ENCODE measurements at regions not wholly inside any gene's neighbourhood (a gene's known extent, or its start where the extent isn't known, plus 50 kb on each side); places are given as distances from the start of the nearest gene placed in this dataset.

DNA sequence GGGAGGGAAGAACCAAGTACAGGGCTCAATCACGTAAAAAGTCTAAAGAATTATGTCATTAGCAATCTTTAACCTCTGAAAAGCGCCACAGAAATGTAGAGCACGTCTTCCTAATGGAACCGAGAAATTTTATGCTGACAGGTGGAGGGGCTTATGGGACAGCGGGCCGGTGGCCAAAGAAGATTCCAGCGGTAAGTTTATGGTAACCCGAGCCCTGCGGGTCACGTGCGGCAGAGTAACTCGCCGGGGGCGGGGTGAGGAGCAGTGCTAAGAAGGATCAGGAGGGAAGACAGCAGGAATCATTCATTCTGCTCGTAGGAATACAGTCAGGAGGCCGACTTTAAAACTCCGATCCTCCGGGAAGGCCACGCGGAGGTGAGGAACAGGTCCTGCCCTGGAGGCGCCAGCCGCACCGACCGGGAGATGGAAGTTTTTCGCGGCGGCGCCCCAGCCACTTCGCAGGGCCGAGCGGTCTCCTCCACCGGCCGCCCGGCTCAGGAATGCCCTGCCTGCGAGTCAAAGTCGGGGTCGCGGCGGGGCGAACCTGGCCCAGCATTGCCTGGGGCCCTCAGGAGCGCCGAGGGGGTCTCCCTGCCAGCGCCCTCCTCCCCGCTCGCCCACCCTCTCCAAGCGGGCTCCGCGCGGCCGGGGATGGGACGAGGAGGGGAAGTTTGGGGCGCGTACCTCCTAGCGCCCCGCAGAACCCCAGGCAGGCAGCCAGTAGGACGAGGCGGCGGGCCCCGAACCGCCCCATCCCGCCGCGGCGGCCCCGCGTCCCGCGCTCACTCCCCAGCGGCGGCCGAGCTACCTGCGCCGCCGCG is 101.8 kb downstream of the ESM1 start:
- no peak overlapping the region for H3K27ac ChIP-seq (ENCODE audit: low read depth, low read length)
- peaks cover 33% of the 10 kb centered on the region for H3K27me3 ChIP-seq (ENCODE audit: control insufficient read depth, insufficient read depth, low read length)
- H3K9ac ChIP-seq (ENCODE audit: low read length), result peak overlapping the region; percentile 15
- H3K4me1 ChIP-seq (ENCODE audit: control insufficient read depth, insufficient read depth, low read length), result peaks cover 16% of the 10 kb centered on the region; the same call in 1 of the 2 replicates
- H3K4me3 ChIP-seq (ENCODE audit: low read depth, low read length), result peak overlapping the region; percentile 65
- H3K36me3 ChIP-seq (ENCODE audit: control insufficient read depth, insufficient read depth, low read length), result no peaks in the 10 kb centered on the region
- peaks cover 22% of the 10 kb centered on the region for H3K9me3 ChIP-seq (ENCODE audit: control insufficient read depth, insufficient read depth, low read depth, low read length)

DNA sequence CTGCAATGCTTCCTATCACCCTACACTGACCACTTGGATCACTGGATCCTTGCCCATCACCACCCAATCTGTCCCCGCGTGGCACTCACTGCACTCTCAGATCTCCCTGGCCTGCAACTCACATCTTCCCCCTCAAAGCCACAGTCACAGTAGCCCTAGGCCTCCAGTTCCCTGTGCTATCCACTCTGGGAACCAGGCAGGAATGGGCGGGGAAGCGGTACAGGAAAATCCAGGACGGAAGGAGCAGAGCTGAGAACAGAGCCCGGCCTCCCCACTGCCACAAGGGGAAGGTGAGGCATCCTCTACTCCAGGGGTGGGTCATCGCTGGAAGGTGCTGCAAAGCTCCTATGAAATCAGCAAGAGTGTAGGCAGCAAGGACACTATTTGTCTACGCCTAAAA is 102.6 kb downstream of the ESM1 start:
- no peak overlapping the region for H3K9ac ChIP-seq (ENCODE audit: low read length)
- H3K27ac ChIP-seq (ENCODE audit: low read depth, low read length), result no peak overlapping the region
- no peaks in the 10 kb centered on the region for H3K36me3 ChIP-seq (ENCODE audit: control insufficient read depth, insufficient read depth, low read length)
- H3K9me3 ChIP-seq (ENCODE audit: control insufficient read depth, insufficient read depth, low read depth, low read length), result peaks cover 22% of the 10 kb centered on the region
- H3K27me3 ChIP-seq (ENCODE audit: control insufficient read depth, insufficient read depth, low read length), result peaks cover 33% of the 10 kb centered on the region
- peaks cover 16% of the 10 kb centered on the region; the same call in 1 of the 2 replicates for H3K4me1 ChIP-seq (ENCODE audit: control insufficient read depth, insufficient read depth, low read length)
- peak overlapping the region; percentile 65 for H3K4me3 ChIP-seq (ENCODE audit: low read depth, low read length)

DNA sequence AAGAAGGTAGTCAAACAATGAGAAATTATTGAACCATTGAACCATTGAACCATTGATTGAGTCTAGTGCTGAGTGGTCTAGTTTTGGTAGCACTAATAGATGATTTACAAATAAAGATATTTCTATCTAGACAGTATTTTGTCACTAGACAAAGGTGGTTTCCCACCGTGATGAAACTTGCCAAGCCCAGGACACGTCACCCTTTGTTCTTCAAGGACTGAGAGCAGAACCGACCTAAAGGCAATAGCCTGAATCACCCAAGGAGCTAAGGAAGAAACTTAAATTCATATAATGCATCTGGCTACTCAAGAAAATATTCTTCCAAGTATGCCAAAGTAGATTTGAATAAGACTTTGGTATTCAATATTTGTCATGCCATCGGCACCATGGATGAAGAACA is 103.3 kb downstream of the ESM1 start:
- no peak overlapping the region for H3K4me3 ChIP-seq (ENCODE audit: low read depth, low read length)
- no peak overlapping the region for H3K27ac ChIP-seq (ENCODE audit: low read depth, low read length)
- peaks cover 20% of the 10 kb centered on the region for H3K4me1 ChIP-seq (ENCODE audit: control insufficient read depth, insufficient read depth, low read length)
- peaks cover 18% of the 10 kb centered on the region for H3K9me3 ChIP-seq (ENCODE audit: control insufficient read depth, insufficient read depth, low read depth, low read length)
- no peak overlapping the region for H3K9ac ChIP-seq (ENCODE audit: low read length)
- H3K36me3 ChIP-seq (ENCODE audit: control insufficient read depth, insufficient read depth, low read length), result no peaks in the 10 kb centered on the region
- H3K27me3 ChIP-seq (ENCODE audit: control insufficient read depth, insufficient read depth, low read length), result peaks cover 33% of the 10 kb centered on the region

DNA sequence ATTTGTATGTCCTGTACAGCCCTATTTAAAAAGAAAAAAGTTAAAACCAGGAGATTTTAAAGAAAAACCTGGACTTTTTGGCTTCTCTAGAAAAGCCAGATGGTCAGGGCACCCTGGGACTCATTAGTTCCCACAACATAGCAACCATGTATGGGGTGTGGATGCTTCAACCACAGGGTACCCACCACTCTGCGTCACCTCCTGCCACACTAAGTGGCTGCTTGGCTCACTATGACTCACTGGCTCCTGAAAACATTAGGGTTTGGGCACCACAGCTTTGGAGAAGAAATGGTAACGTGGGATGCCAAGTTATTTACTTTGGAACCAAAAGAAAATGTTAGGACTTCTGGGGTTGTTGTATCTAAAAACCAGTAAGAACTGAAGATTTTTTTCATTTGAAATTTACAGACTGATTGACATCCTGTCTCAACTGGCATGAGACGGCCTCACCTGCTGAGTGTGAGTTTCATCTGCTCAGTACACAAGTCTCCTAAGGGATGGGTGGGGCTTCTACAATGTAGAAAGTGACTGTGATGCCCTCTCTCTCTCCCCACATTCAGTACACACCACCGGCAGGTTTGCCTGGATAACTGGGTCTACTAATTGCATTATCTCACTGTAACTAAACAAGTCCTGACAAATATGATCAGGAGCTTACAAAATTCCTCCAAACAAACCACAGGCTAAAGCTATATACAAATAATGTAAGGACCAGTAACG is 103.9 kb downstream of the ESM1 start:
- Histone ChIP-seq H3K27ac (ENCODE audit: low read depth, low read length) (no peak overlapping the region), H3K4me1 (ENCODE audit: control insufficient read depth, insufficient read depth, low read length) (peaks cover 27% of the 10 kb centered on the region), H3K9me3 (ENCODE audit: control insufficient read depth, insufficient read depth, low read depth, low read length) (peaks cover 15% of the 10 kb centered on the region), H3K9ac (ENCODE audit: low read length) (no peak overlapping the region), H3K36me3 (ENCODE audit: control insufficient read depth, insufficient read depth, low read length) (no peaks in the 10 kb centered on the region), H3K27me3 (ENCODE audit: control insufficient read depth, insufficient read depth, low read length) (peaks cover 33% of the 10 kb centered on the region), H3K4me3 (ENCODE audit: low read depth, low read length) (no peak overlapping the region)

DNA sequence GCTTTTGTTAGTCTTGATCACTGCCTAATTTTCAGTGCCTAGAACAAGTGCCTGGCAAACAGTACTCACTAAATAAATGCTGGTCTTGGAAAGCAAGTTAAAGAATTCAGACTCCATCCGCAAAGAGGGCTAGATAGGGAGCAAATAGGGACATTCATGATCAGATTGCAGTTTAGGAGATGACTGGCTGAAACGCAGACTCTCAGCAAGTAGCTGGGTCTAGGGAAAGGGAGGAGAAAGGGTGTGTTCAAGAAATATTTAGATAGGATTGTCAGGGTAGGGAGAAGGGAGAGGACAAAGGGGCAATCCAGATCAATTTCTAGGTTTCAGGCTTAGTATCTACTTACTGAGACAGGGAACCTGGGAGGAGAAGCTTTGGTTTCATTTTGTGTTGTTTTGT is 108.4 kb downstream of the ESM1 start:
- Histone ChIP-seq H3K27me3 (ENCODE audit: control insufficient read depth, insufficient read depth, low read length) (peaks cover 2% of the 10 kb centered on the region; the same call in 1 of the 2 replicates), H3K27ac (ENCODE audit: low read depth, low read length) (no peak overlapping the region), H3K9ac (ENCODE audit: low read length) (no peak overlapping the region), H3K9me3 (ENCODE audit: control insufficient read depth, insufficient read depth, low read depth, low read length) (no peaks in the 10 kb centered on the region), H3K36me3 (ENCODE audit: control insufficient read depth, insufficient read depth, low read length) (no peaks in the 10 kb centered on the region), H3K4me3 (ENCODE audit: low read depth, low read length) (no peak overlapping the region), H3K4me1 (ENCODE audit: control insufficient read depth, insufficient read depth, low read length) (peaks cover 35% of the 10 kb centered on the region)

DNA sequence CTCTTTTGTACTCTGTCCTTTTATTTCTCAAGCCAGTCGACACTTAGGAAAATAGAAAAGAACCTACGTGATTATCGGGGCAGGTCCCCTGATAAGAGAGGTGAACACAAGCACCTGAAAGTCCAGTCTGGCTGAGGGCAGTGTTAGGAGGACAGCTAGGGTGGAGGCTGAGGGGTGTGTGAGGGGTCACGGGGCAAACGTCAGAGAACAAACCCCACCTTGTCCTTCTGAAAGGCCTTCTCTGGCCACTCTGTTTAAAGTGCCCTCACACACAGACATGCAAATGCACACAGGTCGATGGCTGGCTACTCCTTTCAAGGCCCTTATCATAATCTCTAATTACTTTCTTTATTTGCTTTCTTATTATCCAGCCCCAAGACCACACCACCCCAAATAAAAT is 108.8 kb downstream of the ESM1 start:
- peaks cover 35% of the 10 kb centered on the region for H3K4me1 ChIP-seq (ENCODE audit: control insufficient read depth, insufficient read depth, low read length)
- H3K27ac ChIP-seq (ENCODE audit: low read depth, low read length), result no peak overlapping the region
- H3K4me3 ChIP-seq (ENCODE audit: low read depth, low read length), result no peak overlapping the region
- no peak overlapping the region for H3K9ac ChIP-seq (ENCODE audit: low read length)
- H3K27me3 ChIP-seq (ENCODE audit: control insufficient read depth, insufficient read depth, low read length), result no peaks in the 10 kb centered on the region
- H3K9me3 ChIP-seq (ENCODE audit: control insufficient read depth, insufficient read depth, low read depth, low read length), result no peaks in the 10 kb centered on the region
- H3K36me3 ChIP-seq (ENCODE audit: control insufficient read depth, insufficient read depth, low read length), result no peaks in the 10 kb centered on the region

DNA sequence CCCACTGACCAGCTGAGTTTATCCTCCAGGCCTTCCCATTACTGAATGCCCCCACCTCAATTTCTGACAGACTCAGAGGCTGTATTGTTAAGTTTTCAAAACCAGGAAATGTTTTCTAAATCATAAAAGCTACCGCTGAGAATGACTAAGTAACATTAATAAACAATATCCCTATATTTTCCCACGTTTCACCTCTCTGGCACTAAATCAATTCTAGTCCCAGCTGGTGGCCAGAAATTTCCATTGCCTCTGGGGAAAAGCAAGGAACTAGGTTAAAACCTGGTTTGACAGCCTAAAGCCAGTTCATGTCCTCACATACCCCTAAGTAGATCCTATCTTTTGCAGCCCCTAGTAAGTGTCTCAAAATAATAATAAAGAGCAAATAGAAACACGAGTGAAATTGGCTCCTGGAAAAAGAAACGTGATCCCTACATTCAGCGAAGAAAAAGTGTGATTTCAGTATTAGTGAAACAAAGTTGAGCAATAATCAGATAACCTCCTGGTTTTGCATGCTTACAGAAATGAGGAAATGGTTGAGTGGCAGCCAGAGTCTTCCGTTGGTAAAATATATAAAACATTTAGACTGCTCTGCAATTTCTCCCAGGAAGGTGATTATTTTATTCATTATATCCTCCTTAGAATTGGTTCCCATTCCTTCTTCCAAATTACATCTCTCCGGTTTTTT is 110.9 kb downstream of the ESM1 start:
- peaks cover 30% of the 10 kb centered on the region for H3K4me1 ChIP-seq (ENCODE audit: control insufficient read depth, insufficient read depth, low read length)
- H3K9ac ChIP-seq (ENCODE audit: low read length), result no peak overlapping the region
- no peak overlapping the region for H3K27ac ChIP-seq (ENCODE audit: low read depth, low read length)
- H3K36me3 ChIP-seq (ENCODE audit: control insufficient read depth, insufficient read depth, low read length), result no peaks in the 10 kb centered on the region
- no peaks in the 10 kb centered on the region for H3K9me3 ChIP-seq (ENCODE audit: control insufficient read depth, insufficient read depth, low read depth, low read length)
- no peaks in the 10 kb centered on the region for H3K27me3 ChIP-seq (ENCODE audit: control insufficient read depth, insufficient read depth, low read length)
- H3K4me3 ChIP-seq (ENCODE audit: low read depth, low read length), result no peak overlapping the region

DNA sequence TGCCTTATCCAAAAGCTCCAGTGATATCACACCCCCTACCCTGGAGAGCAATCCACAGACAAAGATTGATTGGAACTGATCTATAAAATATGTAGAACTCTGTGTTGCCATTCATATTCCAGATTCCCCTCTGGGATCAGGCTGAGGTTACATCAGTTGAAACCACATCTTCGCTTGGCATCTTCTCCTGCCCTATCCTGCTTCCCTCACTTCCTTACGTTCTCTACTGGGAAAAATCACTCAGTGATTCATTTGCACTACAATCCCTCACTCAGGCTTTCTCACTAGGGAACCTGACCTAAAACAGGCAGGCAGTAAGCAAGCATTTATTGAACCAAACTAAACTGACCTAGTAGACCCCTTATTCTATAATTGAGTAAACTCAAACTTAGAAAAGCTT is 111.7 kb downstream of the ESM1 start:
- Histone ChIP-seq H3K9ac (ENCODE audit: low read length) (no peak overlapping the region), H3K4me3 (ENCODE audit: low read depth, low read length) (no peak overlapping the region), H3K27ac (ENCODE audit: low read depth, low read length) (no peak overlapping the region), H3K9me3 (ENCODE audit: control insufficient read depth, insufficient read depth, low read depth, low read length) (no peaks in the 10 kb centered on the region), H3K36me3 (ENCODE audit: control insufficient read depth, insufficient read depth, low read length) (no peaks in the 10 kb centered on the region), H3K27me3 (ENCODE audit: control insufficient read depth, insufficient read depth, low read length) (no peaks in the 10 kb centered on the region), H3K4me1 (ENCODE audit: control insufficient read depth, insufficient read depth, low read length) (peaks cover 25% of the 10 kb centered on the region)

DNA sequence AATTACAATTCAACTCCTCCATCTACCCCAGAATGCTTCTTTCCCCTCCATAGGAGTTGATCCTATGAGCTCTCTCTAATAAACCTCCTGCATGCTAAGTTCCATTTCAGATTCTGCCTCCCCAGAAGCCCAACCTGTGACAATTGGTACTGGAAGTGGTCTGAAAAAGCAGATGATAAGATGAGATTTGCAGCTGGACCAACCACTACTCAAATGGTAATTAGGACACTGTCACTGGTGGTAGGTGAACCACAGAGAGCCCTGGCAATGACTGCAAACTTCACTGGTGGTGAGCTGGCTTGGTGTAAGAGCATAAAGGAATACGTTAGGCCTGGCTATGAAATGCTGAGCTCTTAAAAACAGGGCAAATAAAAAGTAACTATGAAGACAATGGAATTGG is 112.6 kb downstream of the ESM1 start:
- no peak overlapping the region for H3K9ac ChIP-seq (ENCODE audit: low read length)
- H3K4me1 ChIP-seq (ENCODE audit: control insufficient read depth, insufficient read depth, low read length), result peaks cover 25% of the 10 kb centered on the region
- no peaks in the 10 kb centered on the region for H3K36me3 ChIP-seq (ENCODE audit: control insufficient read depth, insufficient read depth, low read length)
- no peaks in the 10 kb centered on the region for H3K9me3 ChIP-seq (ENCODE audit: control insufficient read depth, insufficient read depth, low read depth, low read length)
- no peak overlapping the region for H3K27ac ChIP-seq (ENCODE audit: low read depth, low read length)
- H3K27me3 ChIP-seq (ENCODE audit: control insufficient read depth, insufficient read depth, low read length), result no peaks in the 10 kb centered on the region
- no peak overlapping the region for H3K4me3 ChIP-seq (ENCODE audit: low read depth, low read length)

DNA sequence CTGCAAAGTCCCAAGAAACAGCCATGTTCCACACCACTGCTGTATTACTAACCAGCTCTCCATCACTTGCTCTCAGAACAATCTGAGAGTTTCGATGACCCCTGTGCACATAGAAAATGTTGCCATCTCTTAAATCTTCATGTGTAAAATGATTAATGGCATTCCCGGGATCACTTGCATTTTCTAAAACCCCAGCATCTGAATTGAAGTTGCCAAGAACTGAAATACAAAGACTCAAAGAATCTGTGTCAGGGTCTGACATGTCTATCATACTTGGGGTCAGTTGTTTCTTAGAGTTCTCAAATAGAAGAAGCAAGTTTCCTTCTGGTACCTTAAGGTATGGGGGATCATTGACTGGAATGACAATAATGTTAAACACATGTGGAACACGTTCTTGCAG is 115.1 kb downstream of the ESM1 start:
- H3K9me3 ChIP-seq (ENCODE audit: control insufficient read depth, insufficient read depth, low read depth, low read length), result no peaks in the 10 kb centered on the region
- no peak overlapping the region for H3K27ac ChIP-seq (ENCODE audit: low read depth, low read length)
- no peaks in the 10 kb centered on the region for H3K36me3 ChIP-seq (ENCODE audit: control insufficient read depth, insufficient read depth, low read length)
- no peaks in the 10 kb centered on the region for H3K27me3 ChIP-seq (ENCODE audit: control insufficient read depth, insufficient read depth, low read length)
- peaks cover 15% of the 10 kb centered on the region for H3K4me1 ChIP-seq (ENCODE audit: control insufficient read depth, insufficient read depth, low read length)
- H3K4me3 ChIP-seq (ENCODE audit: low read depth, low read length), result no peak overlapping the region
- H3K9ac ChIP-seq (ENCODE audit: low read length), result no peak overlapping the region

DNA sequence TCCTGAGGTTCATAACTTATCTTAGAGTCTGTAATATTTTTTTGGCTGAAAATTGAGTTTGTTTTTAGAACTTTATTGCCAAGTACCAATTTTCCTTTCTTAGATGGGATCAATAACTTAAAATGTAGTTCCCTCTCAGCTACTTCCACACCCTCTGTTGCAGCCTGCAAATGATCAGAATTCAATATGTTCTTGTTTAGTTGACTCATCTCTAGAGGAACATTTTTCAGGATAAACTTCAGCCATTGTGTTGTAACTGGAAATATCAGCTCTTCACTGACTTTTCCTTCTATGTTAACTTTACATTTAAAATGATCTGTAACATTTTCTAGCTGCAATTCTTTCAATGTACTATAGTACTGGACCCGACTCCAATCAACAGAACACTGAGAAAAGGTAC is 115.7 kb downstream of the ESM1 start:
- H3K4me3 ChIP-seq (ENCODE audit: low read depth, low read length), result no peak overlapping the region
- H3K27ac ChIP-seq (ENCODE audit: low read depth, low read length), result no peak overlapping the region
- H3K4me1 ChIP-seq (ENCODE audit: control insufficient read depth, insufficient read depth, low read length), result peaks cover 14% of the 10 kb centered on the region
- H3K9ac ChIP-seq (ENCODE audit: low read length), result no peak overlapping the region
- no peaks in the 10 kb centered on the region for H3K9me3 ChIP-seq (ENCODE audit: control insufficient read depth, insufficient read depth, low read depth, low read length)
- H3K36me3 ChIP-seq (ENCODE audit: control insufficient read depth, insufficient read depth, low read length), result no peaks in the 10 kb centered on the region
- H3K27me3 ChIP-seq (ENCODE audit: control insufficient read depth, insufficient read depth, low read length), result no peaks in the 10 kb centered on the region

Measured in HUES6 (cell line).